Erythroblast (primary cell): ENCODE measurements at regions not wholly inside any gene's neighbourhood (a gene's known extent, or its start where the extent isn't known, plus 50 kb on each side); places are given as distances from the start of the nearest gene placed in this dataset.

Experiments used
- GATA1 ChIP-seq: IDR thresholded peaks from 2 replicates; pipeline ENCODE4 v1.6.1; 2011; ENCODE audit warnings: low read depth, mild to moderate bottlenecking, control low read depth, low read length, moderate library complexity
- POLR2A ChIP-seq: IDR thresholded peaks from 2 replicates; pipeline ENCODE4 v1.6.1; 2011; ENCODE audit warnings: mild to moderate bottlenecking, low read length

GRCh38 chr3:194269610-194270145 lies 81.5 kb downstream of the CPN2 start:
- TF ChIP-seq POLR2A = no peak
- TF ChIP-seq GATA1 = no peak
